ENCODE measurements at regions not wholly inside any gene's neighbourhood (a gene's known extent, or its start where the extent isn't known, plus 50 kb on each side); places are given as distances from the start of the nearest gene placed in this dataset.
"Not testable (repeated sequence)": the region's sequence is repeated elsewhere in the genome, so short reads cannot be mapped to it uniquely, and the experiment has no call there.

DNA sequence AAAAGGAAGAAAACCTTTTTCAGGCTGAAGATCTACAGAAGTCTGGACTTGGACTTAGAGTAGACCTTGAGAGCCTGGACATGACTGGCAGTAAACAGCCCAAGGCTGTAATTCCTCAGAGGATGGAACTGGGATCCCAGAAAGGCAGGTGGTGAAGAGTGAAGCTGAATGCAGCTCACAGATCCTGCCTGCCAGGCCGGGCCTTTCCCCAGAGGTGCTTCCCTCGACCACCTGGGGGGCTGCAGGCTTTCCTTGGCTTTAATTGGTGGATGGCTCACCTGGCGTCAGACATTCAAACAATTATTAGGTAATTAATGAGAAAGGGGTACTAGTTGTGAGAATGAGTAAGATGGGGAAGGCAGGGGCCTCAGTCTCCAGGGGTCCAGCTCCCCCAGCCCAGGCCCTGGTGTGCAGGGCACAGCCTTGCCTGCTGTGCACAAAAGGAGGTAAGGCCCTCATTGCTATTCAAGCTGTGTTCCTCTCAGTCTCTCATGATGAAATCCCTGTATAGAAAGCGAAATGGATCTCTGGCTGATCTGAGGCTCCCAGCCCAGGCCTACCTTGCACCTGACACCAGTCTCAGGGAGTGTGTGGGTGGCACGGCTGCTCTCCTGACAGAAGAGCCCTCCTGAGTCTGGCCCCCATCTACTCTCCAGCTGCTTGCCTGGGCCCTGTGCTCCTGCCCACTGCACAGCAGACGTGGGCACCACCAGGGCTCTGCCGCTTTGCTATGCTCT is 63.0 kb upstream of the TCL1A start:
- Histone ChIP-seq H3K27me3 (peaks cover 0 to 5% of the 10 kb centered on the region in 2 donors), H3K4me1 (no peaks in the 10 kb centered on the region), H3K27ac (no peak overlapping the region), H3K4me3 (no peak overlapping the region), H3K9me3 (no peaks in the 10 kb centered on the region), H3K36me3 (no peaks in the 10 kb centered on the region)
- intact Hi-C loops (cut with DNase I; ENCODE audit: low total_unique reads), result no loop called here
- TF ChIP-seq CTCF (IDR thresholded peaks at IDR 0.05), result no peak
- no peak for DNase-seq

DNA sequence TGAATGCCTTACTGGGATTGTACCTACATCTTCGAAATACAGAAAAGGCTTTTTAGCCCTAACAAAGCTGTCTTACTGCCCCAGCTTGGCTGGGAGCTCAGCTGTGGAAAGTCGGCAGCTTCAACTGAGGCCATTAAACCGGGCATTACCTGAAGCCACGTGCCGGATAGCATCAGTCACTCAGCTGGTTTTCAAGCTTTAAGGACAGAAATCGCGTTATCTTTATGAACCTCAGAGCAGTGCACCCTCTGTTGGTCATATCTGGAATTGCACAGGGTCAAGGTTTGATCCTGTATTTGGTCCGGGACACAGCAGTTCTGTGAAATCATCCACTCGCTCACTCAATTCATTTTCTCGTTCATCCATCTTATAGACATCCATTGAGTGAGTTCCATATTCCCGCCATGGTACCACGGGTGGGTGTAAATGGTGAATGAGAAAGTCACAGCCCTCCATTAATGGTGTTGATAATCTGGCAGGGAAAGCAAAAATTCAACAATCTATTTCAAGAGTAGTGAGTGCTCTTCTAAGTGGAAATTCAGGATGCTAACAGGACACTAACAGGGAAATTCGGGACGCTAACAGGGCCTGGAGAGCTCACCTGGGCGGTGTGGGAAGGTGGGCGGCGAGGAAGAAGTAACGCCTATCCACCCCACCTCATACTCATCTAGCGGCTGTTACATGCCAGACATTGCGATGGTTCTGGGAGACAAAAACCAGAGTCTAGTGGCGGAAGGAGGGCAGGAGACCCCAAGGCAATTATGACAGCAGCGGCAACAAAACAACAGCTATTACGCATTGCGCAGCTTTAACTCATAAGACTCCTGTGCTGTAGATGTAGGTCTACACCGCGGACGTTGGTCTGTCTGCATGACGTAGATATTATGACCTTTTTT is 60.6 kb upstream of the TCL1A start:
- intact Hi-C loops (cut with DNase I; ENCODE audit: low total_unique reads), result no loop called here
- DNase-seq, result peak in 1 of 2 donors; percentile 50
- peak; percentile 70 to 83 for TF ChIP-seq CTCF (IDR thresholded peaks at IDR 0.05)
- Histone ChIP-seq H3K4me3 (no peak overlapping the region), H3K9me3 (no peaks in the 10 kb centered on the region), H3K27me3 (peaks cover 0 to 5% of the 10 kb centered on the region in 2 donors), H3K4me1 (no peaks in the 10 kb centered on the region), H3K36me3 (no peaks in the 10 kb centered on the region), H3K27ac (no peak overlapping the region)

DNA sequence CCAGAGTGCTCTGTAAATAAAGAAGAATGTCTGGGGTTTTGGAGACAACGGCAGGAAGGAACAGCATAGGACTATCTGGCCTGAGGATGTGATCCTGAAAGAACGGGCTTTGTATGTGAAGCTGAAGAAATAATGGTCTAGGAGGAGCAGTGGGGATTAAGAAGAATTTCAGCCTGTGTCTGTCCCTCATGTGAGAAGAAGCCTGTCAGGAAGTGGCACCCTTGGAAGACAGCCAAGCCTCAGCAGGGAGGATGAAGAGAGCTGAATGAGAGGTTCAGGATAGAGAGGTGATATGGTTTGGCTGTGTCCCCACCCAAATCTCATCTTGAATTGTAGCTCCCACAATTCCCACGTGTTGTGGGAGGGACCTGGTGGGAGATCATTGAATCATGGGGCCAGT is 56.9 kb upstream of the TCL1A start:
- H3K27ac ChIP-seq, result no peak overlapping the region
- H3K4me1 ChIP-seq, result no peaks in the 10 kb centered on the region
- H3K4me3 ChIP-seq, result no peak overlapping the region
- intact Hi-C loops (cut with DNase I; ENCODE audit: low total_unique reads), result no loop called here
- TF ChIP-seq CTCF (IDR thresholded peaks at IDR 0.05), result no peak
- no peaks in the 10 kb centered on the region for H3K36me3 ChIP-seq
- peaks cover 0 to 12% of the 10 kb centered on the region in 2 donors for H3K27me3 ChIP-seq
- DNase-seq, result no peak
- H3K9me3 ChIP-seq, result no peaks in the 10 kb centered on the region

GRCh38 chr14:95769976-95770375 is 56.1 kb upstream of the TCL1A start:
- H3K4me1 ChIP-seq, result no peaks in the 10 kb centered on the region
- no peak for TF ChIP-seq CTCF (IDR thresholded peaks at IDR 0.05)
- H3K9me3 ChIP-seq, result no peaks in the 10 kb centered on the region
- DNase-seq, result no peak
- H3K27ac ChIP-seq, result no peak overlapping the region
- H3K4me3 ChIP-seq, result no peak overlapping the region
- H3K27me3 ChIP-seq, result peaks cover 0 to 8% of the 10 kb centered on the region in 2 donors
- H3K36me3 ChIP-seq, result no peaks in the 10 kb centered on the region
- intact Hi-C loops (cut with DNase I; ENCODE audit: low total_unique reads), result no loop called here

- H3K27ac ChIP-seq; DNase-seq; intact Hi-C loops (cut with DNase I; ENCODE audit: low total_unique reads); H3K36me3 ChIP-seq; H3K9me3 ChIP-seq; H3K27me3 ChIP-seq; H3K4me3 ChIP-seq; H3K4me1 ChIP-seq: not testable (repeated sequence)
Observed at GRCh38 chr14:95769431-95769830, 55.5 kb upstream of the TCL1A start.

GRCh38 chr14:95765051-95765450 is 51.1 kb upstream of the TCL1A start:
- H3K4me3 ChIP-seq, result no peak overlapping the region
- no peaks in the 10 kb centered on the region for H3K4me1 ChIP-seq
- H3K9me3 ChIP-seq, result no peaks in the 10 kb centered on the region
- TF ChIP-seq CTCF (IDR thresholded peaks at IDR 0.05), result no peak
- H3K27ac ChIP-seq, result no peak overlapping the region
- no peak for DNase-seq
- no peaks in the 10 kb centered on the region for H3K36me3 ChIP-seq
- peaks cover 0 to 16% of the 10 kb centered on the region in 2 donors for H3K27me3 ChIP-seq
- intact Hi-C loops (cut with DNase I; ENCODE audit: low total_unique reads), result no loop called here

Data from tibial artery (tissue), 4 donors.